Ishikawa (cell line): ENCODE measurements at regions not wholly inside any gene's neighbourhood (a gene's known extent, or its start where the extent isn't known, plus 50 kb on each side); places are given as distances from the start of the nearest gene placed in this dataset.

ENCODE experiments used
- CEBPB ChIP-seq: IDR thresholded peaks from 2 replicates; pipeline ENCODE4 v1.6.1; 2012
- CREB1 ChIP-seq: IDR thresholded peaks from 2 replicates; pipeline ENCODE4 v1.6.1; 2012; ENCODE audit warnings: low read depth
- EGR1 ChIP-seq: IDR thresholded peaks from 2 replicates; pipeline ENCODE4 v1.6.1; 2012
- EP300 ChIP-seq: IDR thresholded peaks from 2 replicates; pipeline ENCODE4 v1.6.1; 2012; ENCODE audit warnings: borderline replicate concordance
- FOXM1 ChIP-seq: IDR thresholded peaks from 2 replicates; pipeline ENCODE4 v1.6.1; 2012; ENCODE audit warnings: low read depth, borderline replicate concordance
- NFIC ChIP-seq: IDR thresholded peaks from 2 replicates; pipeline ENCODE4 v1.6.1; 2012
- RAD21 ChIP-seq: IDR thresholded peaks from 2 replicates; pipeline ENCODE4 v1.6.1; 2012; ENCODE audit warnings: low read depth
- TAF1 ChIP-seq: IDR thresholded peaks from 2 replicates; pipeline ENCODE4 v1.6.1; 2012; ENCODE audit warnings: low read depth, mild to moderate bottlenecking
- TCF12 ChIP-seq: IDR thresholded peaks from 2 replicates; pipeline ENCODE4 v1.6.1; 2012; ENCODE audit warnings: low read depth
- TEAD4 ChIP-seq: IDR thresholded peaks from 2 replicates; pipeline ENCODE4 v1.6.1; 2012
- YY1 ChIP-seq: IDR thresholded peaks from 2 replicates; pipeline ENCODE4 v1.6.1; 2012; ENCODE audit warnings: low read depth
- ZBTB7A ChIP-seq: IDR thresholded peaks from 2 replicates; pipeline ENCODE4 v1.6.1; 2012; ENCODE audit warnings: low read depth
- TF ChIP-seq, protein P1 (sequence below): IDR thresholded peaks from 2 replicates; pipeline ENCODE4 v1.6.1; 2012
- TF ChIP-seq, protein P2 (sequence below): IDR thresholded peaks from 2 replicates; pipeline ENCODE4 v1.6.1; 2012; ENCODE audit warnings: low read depth, mild to moderate bottlenecking
- TF ChIP-seq, protein P3 (sequence below): IDR thresholded peaks from 2 replicates; pipeline ENCODE4 v1.6.1; 2012

DNA sequence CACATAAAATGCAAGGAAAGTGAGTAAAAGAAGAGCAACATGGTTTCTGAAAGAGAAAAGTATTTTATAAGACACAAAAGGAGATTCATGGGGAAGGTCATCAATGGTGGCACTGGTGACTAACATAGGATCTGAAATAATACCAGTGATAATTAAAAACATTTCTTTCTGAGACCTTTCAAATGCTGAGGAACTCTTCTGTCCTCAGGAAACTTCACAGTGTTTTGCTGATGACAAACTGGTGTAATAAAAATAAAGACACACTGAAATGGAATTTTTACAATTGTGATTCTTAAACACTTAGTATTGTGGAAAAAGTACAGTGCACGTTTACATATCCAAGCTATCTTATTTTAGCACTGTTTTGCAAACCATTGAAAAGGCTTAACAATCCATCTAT is 80.4 kb upstream of the ZBTB20 start:
- TF ChIP-seq TEAD4 (no peak), RAD21 (no peak), CEBPB (no peak), TAF1 (no peak), FOXM1 (no peak), CREB1 (no peak)
- TF ChIP-seq, protein P1, sequence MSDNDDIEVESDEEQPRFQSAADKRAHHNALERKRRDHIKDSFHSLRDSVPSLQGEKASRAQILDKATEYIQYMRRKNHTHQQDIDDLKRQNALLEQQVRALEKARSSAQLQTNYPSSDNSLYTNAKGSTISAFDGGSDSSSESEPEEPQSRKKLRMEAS, result no peak
- TF ChIP-seq, protein P2, sequence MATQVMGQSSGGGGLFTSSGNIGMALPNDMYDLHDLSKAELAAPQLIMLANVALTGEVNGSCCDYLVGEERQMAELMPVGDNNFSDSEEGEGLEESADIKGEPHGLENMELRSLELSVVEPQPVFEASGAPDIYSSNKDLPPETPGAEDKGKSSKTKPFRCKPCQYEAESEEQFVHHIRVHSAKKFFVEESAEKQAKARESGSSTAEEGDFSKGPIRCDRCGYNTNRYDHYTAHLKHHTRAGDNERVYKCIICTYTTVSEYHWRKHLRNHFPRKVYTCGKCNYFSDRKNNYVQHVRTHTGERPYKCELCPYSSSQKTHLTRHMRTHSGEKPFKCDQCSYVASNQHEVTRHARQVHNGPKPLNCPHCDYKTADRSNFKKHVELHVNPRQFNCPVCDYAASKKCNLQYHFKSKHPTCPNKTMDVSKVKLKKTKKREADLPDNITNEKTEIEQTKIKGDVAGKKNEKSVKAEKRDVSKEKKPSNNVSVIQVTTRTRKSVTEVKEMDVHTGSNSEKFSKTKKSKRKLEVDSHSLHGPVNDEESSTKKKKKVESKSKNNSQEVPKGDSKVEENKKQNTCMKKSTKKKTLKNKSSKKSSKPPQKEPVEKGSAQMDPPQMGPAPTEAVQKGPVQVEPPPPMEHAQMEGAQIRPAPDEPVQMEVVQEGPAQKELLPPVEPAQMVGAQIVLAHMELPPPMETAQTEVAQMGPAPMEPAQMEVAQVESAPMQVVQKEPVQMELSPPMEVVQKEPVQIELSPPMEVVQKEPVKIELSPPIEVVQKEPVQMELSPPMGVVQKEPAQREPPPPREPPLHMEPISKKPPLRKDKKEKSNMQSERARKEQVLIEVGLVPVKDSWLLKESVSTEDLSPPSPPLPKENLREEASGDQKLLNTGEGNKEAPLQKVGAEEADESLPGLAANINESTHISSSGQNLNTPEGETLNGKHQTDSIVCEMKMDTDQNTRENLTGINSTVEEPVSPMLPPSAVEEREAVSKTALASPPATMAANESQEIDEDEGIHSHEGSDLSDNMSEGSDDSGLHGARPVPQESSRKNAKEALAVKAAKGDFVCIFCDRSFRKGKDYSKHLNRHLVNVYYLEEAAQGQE, result no peak

DNA sequence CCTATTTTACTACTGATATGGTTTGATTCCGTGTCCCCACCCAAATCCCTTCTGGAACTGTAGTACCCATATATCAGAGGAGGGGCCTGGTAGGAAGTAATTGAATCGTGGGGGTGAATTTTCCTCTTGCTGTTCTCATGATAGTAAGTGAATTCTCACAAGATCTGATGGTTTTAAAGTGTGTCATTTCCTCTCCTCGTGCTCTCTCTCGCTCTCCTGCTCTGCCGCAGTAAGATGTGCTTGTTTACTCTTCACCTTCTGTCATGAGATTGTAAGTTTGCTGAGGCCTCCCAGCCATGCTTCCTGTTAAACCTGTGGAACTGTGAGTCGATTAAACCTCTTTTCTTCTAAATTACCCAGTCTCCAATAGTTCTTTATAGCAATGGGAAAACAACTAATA is 81.2 kb upstream of the ZBTB20 start:
- TF ChIP-seq ZBTB7A (no peak), EP300 (no peak), TEAD4 (no peak), YY1 (no peak), TCF12 (no peak), NFIC (no peak), EGR1 (no peak), TAF1 (no peak), RAD21 (no peak), FOXM1 (no peak)
- TF ChIP-seq, protein P3, sequence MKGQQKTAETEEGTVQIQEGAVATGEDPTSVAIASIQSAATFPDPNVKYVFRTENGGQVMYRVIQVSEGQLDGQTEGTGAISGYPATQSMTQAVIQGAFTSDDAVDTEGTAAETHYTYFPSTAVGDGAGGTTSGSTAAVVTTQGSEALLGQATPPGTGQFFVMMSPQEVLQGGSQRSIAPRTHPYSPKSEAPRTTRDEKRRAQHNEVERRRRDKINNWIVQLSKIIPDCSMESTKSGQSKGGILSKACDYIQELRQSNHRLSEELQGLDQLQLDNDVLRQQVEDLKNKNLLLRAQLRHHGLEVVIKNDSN, result no peak
- TF ChIP-seq, protein P2, result no peak
- TF ChIP-seq, protein P1, result no peak

DNA sequence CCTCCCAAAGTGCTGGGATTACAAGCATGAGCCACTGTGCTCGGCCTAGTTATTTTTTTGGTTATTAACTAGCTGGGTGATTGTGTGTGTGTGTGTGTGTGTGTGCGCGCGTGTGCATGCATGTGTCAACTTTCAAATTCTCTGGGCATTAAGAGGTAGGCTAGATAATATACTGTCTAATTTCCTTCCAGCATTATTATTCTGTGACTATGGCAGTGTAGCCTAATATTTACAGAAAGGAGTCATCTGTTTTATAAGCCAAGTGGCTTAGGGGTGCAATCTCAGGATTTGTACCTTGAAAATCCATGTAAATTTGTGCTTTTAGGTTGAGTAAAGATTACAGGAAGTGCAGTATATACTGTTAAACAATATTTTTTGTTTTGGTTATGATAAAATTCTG is 85.1 kb upstream of the ZBTB20 start:
- TF ChIP-seq, protein P1, result no peak
- no peak for TF ChIP-seq TAF1
- TF ChIP-seq TCF12, result no peak
- no peak for TF ChIP-seq EP300
- no peak for TF ChIP-seq FOXM1
- TF ChIP-seq, protein P3, result no peak
- TF ChIP-seq NFIC, result no peak
- TF ChIP-seq, protein P2, result no peak
- TF ChIP-seq ZBTB7A, result no peak
- TF ChIP-seq CREB1, result no peak
- TF ChIP-seq CEBPB, result no peak

DNA sequence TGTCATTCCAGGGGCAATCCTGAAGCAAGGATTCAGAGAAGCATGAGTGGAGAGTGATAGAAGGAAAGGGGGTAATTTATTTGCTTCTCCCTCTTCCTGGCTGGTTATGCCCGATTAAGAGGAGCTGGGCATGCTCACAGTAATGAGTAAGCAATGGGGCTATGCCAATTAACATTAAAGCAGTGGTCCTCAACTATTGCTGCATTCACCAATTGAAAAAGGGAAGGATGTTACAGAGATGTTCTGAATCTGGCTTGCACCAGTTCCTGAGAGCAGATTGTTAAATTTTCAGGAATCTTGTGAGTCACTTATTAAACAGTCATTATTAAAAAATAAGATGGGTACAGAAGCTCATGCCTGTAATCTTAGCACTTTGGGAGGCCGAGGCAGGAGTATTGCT is 85.9 kb upstream of the ZBTB20 start:
- TF ChIP-seq NFIC, result no peak
- TF ChIP-seq EP300, result no peak
- no peak for TF ChIP-seq CEBPB
- TF ChIP-seq RAD21, result no peak
- TF ChIP-seq CREB1, result no peak
- TF ChIP-seq, protein P1, result no peak
- no peak for TF ChIP-seq YY1
- TF ChIP-seq TAF1, result no peak
- no peak for TF ChIP-seq TEAD4
- TF ChIP-seq, protein P2, result no peak
- no peak for TF ChIP-seq EGR1
- TF ChIP-seq, protein P3, result no peak
- TF ChIP-seq FOXM1, result no peak
